ENCODE measurements at regions not wholly inside any gene's neighbourhood (a gene's known extent, or its start where the extent isn't known, plus 50 kb on each side); places are given as distances from the start of the nearest gene placed in this dataset.

- DNase-seq (ENCODE audit: low read depth in 3 of 3): no peak
These were observed 240.8 kb downstream of the BRD1 start for GRCh38 chr22:49586873-49587272.

- no peak for DNase-seq (ENCODE audit: low read depth in 3 of 3)
These were observed 241.4 kb downstream of the BRD1 start for GRCh38 chr22:49586244-49586748.

GRCh38 chr22:49585461-49586243 lies 242.0 kb downstream of the BRD1 start:
- DNase-seq (ENCODE audit: low read depth in 3 of 3): no peak

GRCh38 chr22:49583886-49584505 lies 243.7 kb downstream of the BRD1 start:
- DNase-seq (ENCODE audit: low read depth in 3 of 3): no peak

- no peak for DNase-seq (ENCODE audit: low read depth in 3 of 3)
These were observed 244.3 kb downstream of the BRD1 start for GRCh38 chr22:49583341-49583740.

GRCh38 chr22:49582678-49583077 lies 245.0 kb downstream of the BRD1 start:
- DNase-seq (ENCODE audit: low read depth in 3 of 3): no peak

GRCh38 chr22:49582181-49582580 lies 245.5 kb downstream of the BRD1 start:
- no peak for DNase-seq (ENCODE audit: low read depth in 3 of 3)

GRCh38 chr22:49580024-49580423 lies 247.6 kb downstream of the BRD1 start:
- DNase-seq (ENCODE audit: low read depth in 3 of 3): no peak

GRCh38 chr22:49577168-49578060 lies 250.3 kb downstream of the BRD1 start:
- DNase-seq (ENCODE audit: low read depth in 3 of 3): no peak

GRCh38 chr22:49576241-49577141 lies 251.2 kb downstream of the BRD1 start:
- no peak for DNase-seq (ENCODE audit: low read depth in 3 of 3)

- no peak for DNase-seq (ENCODE audit: low read depth in 3 of 3)
These were observed 252.0 kb downstream of the BRD1 start for GRCh38 chr22:49575703-49576081.

GRCh38 chr22:49574881-49575702 lies 252.6 kb downstream of the BRD1 start:
- DNase-seq (ENCODE audit: low read depth in 3 of 3): no peak

GRCh38 chr22:49574205-49574880 lies 253.3 kb downstream of the BRD1 start:
- DNase-seq (ENCODE audit: low read depth in 3 of 3): no peak

GRCh38 chr22:49573109-49573765 lies 254.4 kb downstream of the BRD1 start:
- DNase-seq (ENCODE audit: low read depth in 3 of 3): no peak

- no peak for DNase-seq (ENCODE audit: low read depth in 3 of 3)
These were observed 256.3 kb downstream of the BRD1 start for GRCh38 chr22:49571326-49571725.

- no peak for DNase-seq (ENCODE audit: low read depth in 3 of 3)
These were observed 257.4 kb downstream of the BRD1 start for GRCh38 chr22:49570032-49570848.

GRCh38 chr22:49569286-49570031 lies 258.2 kb downstream of the BRD1 start:
- DNase-seq (ENCODE audit: low read depth in 3 of 3): no peak
